ENCODE measurements at regions not wholly inside any gene's neighbourhood (a gene's known extent, or its start where the extent isn't known, plus 50 kb on each side); places are given as distances from the start of the nearest gene placed in this dataset.

- no peak for TF ChIP-seq CTCF (IDR thresholded peaks at IDR 0.05)
- no peak for TF ChIP-seq POLR2A (IDR thresholded peaks at IDR 0.05)
- TF ChIP-seq POLR2AphosphoS5 (IDR thresholded peaks at IDR 0.05): no peak
These were observed 51.1 kb upstream of the LHFPL2 start for GRCh38 chr5:78699552-78700153.
